PFSK-1 (cell line): ENCODE measurements at regions not wholly inside any gene's neighbourhood (a gene's known extent, or its start where the extent isn't known, plus 50 kb on each side); places are given as distances from the start of the nearest gene placed in this dataset.

Experiments
- FOXP2 ChIP-seq: optimal IDR thresholded peaks from 2 replicates; pipeline ENCODE3; 2011; ENCODE audit warnings: borderline replicate concordance, control low read depth, inconsistent platforms; ENCODE audit not compliant: insufficient read depth; ENCODE audit errors: extremely low read length, extremely low read depth
- POLR2AphosphoS5 ChIP-seq: IDR thresholded peaks from 2 replicates; pipeline ENCODE4 v1.6.1; 2012; ENCODE audit warnings: low read depth, mild to moderate bottlenecking, control low read depth, low read length, moderate library complexity
- REST ChIP-seq, 2 experiments: IDR thresholded peaks; 2 replicates each; pipeline versions ENCODE4 v1.6.1 to v1.8.0; 2011 to 2012; ENCODE audit warnings: low read depth in 2 of 2, low read length in 2 of 2, control low read depth in 1 of 2, inconsistent platforms in 1 of 2, mild to moderate bottlenecking in 1 of 2, moderate library complexity in 1 of 2; ENCODE audit not compliant: insufficient read depth in 1 of 2
- SIN3A ChIP-seq: IDR thresholded peaks from 2 replicates; pipeline ENCODE4 v1.6.1; 2012; ENCODE audit warnings: mild to moderate bottlenecking, low read length, moderate library complexity, borderline replicate concordance; ENCODE audit not compliant: insufficient read depth
- TAF1 ChIP-seq: IDR thresholded peaks from 2 replicates; pipeline ENCODE4 v1.6.1; 2012; ENCODE audit warnings: low read length, control low read depth, borderline replicate concordance; ENCODE audit not compliant: insufficient read depth

GRCh38 chr10:107264742-107265141, 100.2 kb upstream of the SORCS1 start:
- no peak for TF ChIP-seq POLR2AphosphoS5
- TF ChIP-seq TAF1 = no peak
- TF ChIP-seq SIN3A = no peak
- TF ChIP-seq REST (IDR thresholded peaks at IDR 0.05; ENCODE audit: insufficient read depth in 1 of 2, low read depth in 2 of 2, low read length in 2 of 2) = no peak
- no peak for TF ChIP-seq FOXP2

DNA sequence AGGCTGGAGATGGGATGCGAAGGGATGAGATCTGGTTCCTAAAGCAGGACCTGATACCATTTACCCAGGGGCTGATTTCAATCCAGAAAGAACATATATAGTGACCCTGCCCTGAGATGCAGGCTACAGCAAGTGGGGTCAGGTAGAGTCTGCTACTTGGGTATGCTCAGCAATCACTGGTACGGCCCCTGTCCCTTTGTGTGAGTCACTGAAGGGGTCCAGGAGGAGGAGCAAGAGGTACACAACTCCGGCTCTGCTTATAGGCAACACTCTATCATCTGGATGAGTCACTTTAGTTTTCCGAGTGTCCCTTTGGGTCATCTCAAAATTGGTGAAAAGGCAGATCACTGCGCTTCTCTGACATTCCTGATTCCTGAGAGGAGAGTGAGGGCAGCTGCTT, 79.6 kb upstream of the SORCS1 start:
- TF ChIP-seq FOXP2 = no peak
- TF ChIP-seq SIN3A = no peak
- TF ChIP-seq REST (IDR thresholded peaks at IDR 0.05; ENCODE audit: insufficient read depth in 1 of 2, low read depth in 2 of 2, low read length in 2 of 2) = no peak
- no peak for TF ChIP-seq POLR2AphosphoS5
- no peak for TF ChIP-seq TAF1

- TF ChIP-seq SIN3A = no peak
- no peak for TF ChIP-seq FOXP2
- TF ChIP-seq REST (IDR thresholded peaks at IDR 0.05; ENCODE audit: insufficient read depth in 1 of 2, low read depth in 2 of 2, low read length in 2 of 2) = no peak
- no peak for TF ChIP-seq TAF1
- no peak for TF ChIP-seq POLR2AphosphoS5
These were observed 73.8 kb upstream of the SORCS1 start for GRCh38 chr10:107238275-107238674.

DNA sequence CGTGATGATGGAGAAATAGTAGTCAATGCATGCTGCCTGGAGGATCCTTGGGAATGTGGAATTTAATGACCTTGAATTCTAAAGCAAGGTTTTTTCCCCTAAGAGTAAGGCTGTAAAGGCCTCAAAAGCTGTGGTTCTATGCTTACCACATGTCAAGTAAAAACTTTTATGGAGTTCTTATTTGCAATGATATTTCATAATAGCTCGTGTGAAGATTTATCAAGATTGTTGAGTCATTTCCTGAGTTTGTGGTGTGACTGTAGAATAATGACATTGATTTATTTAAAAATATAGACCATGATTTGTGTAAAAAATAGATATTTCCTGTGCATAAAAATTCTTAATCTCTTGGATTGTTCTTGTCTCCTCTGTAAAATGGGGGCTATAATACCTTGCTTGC, 67.5 kb upstream of the SORCS1 start:
- no peak for TF ChIP-seq REST (IDR thresholded peaks at IDR 0.05; ENCODE audit: insufficient read depth in 1 of 2, low read depth in 2 of 2, low read length in 2 of 2)
- TF ChIP-seq POLR2AphosphoS5 = no peak
- no peak for TF ChIP-seq FOXP2
- TF ChIP-seq TAF1 = no peak
- TF ChIP-seq SIN3A = no peak

DNA sequence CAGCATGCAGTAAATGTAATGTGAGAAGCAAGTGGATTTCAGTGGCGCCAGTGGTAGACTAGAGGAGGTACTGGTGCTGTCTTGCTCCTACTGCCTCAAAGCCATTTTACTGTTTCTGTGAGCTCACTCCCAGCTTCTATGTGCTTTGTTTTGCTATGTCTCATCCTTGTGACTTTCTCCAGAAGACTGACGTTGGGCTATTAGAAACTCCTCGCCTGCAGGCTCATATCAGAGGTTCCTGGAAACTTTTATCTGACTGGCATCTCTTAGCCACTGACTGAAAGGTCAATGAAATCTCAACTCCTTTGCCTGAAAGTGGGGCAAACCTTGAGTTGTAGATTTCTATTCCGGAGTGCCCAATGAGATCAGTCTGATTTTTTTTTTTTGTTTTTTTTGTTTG, 66.4 kb upstream of the SORCS1 start:
- TF ChIP-seq TAF1 (no peak), SIN3A (no peak), FOXP2 (no peak), POLR2AphosphoS5 (peak; percentile 48; the same call in 1 of the 2 replicates), REST (IDR thresholded peaks at IDR 0.05; ENCODE audit: insufficient read depth in 1 of 2, low read depth in 2 of 2, low read length in 2 of 2) (peak in 1 of 2 experiments; percentile 41; a peak in 1 of 4 replicates)
